SKM-1 treated with dmso at 0.1 percent for 144 hours (cell line): ENCODE measurements at regions not wholly inside any gene's neighbourhood (a gene's known extent, or its start where the extent isn't known, plus 50 kb on each side); places are given as distances from the start of the nearest gene placed in this dataset.
"Not testable (repeated sequence)": the region's sequence is repeated elsewhere in the genome, so short reads cannot be mapped to it uniquely, and the experiment has no call there.

ENCODE experiments used
- DNase-seq: peaks from one replicate; lab custom pipeline; 2025; ENCODE audit not compliant: unreplicated experiment; lab: John Stamatoyannopoulos, UW

- no peak for DNase-seq
Observed at GRCh38 chr5:114953565-114953964, 216.1 kb downstream of the TRIM36 start.

GRCh38 chr5:114952876-114953275 is 216.8 kb downstream of the TRIM36 start:
- no peak for DNase-seq

DNA sequence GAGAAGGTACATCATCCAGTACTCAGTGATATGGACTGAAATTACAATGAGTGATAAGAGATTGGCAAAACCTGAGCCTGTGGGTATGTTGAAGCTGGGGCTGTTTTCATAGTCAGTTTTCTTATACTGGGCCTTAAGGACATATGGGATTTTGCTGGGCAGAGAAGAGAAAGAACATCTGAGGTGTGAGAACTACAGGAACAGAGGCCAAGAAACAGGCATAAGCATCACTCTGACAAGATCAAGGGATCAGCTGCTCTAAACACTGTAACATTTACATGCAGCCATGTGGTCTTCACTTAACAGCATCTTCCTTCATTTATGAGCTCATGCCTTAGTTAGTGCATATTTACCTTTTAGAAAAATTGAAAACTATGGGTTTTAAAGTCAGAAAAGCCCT is 220.0 kb downstream of the TRIM36 start:
- no peak for DNase-seq

DNA sequence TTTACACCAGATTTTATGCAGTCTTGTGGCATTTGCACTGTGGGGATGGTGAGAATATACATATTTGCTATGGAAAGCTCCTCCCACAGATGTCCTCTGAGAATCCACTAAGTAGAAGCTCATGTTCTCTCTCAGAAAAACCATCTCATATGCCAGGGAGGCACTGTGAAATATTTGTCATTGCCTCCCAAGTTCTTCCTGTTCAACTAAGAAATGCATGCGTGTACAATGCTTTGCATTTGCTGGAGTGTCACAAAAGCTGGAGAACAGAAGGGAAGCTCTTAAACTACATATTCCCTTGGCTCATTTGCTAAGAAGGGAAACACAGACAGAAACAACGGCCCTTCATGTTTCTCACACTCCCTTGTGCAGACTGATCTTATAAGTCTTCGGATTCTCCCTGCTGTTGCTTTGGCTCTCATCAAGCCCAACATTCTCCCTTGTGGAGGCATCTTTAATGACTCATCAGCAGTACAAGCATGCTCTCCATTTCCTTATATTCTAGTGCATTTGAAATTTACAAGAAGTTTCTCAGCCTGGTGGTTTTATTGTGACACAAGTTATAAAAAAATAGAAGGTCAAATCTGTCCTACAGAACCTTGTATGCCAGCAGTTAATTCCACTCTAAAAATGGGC is 220.6 kb downstream of the TRIM36 start:
- DNase-seq: no peak

DNA sequence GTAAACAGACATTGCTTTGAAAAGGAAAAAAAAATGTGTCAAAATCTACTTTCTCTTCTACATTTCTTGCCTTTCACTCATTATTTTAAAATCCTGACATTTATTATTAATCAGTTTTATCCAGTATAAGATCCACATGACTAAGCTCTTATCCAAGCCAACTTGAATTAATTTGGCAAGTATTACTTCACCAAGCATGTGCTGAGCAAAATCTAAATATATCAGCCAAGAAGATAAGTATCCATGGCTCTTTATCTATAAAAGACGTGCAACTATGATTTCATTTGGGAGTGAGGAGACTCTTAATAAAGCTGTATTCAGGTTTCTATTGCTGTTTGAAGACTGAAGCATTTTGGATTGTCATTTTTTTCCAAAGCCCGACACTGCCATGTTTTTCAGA is 221.3 kb downstream of the TRIM36 start:
- DNase-seq: no peak

DNA sequence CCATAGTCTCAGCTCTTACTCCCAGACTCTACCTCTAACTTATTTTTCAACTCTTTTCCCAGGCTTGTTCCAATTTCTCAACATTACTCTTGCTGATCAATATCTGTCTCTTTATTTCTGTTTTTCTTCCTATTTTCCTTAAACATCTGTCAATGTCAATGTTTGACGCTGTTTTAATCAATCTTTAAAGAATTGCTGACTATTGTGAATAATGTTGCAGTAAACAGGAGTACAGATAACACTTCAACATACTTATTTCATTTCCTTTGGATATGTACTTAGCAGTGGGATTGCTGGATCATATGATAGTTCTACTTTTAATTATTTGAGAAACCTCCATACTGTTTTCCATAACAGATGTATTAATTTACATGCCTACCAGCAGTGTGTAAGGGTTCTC is 229.0 kb downstream of the TRIM36 start:
- DNase-seq: no peak

DNA sequence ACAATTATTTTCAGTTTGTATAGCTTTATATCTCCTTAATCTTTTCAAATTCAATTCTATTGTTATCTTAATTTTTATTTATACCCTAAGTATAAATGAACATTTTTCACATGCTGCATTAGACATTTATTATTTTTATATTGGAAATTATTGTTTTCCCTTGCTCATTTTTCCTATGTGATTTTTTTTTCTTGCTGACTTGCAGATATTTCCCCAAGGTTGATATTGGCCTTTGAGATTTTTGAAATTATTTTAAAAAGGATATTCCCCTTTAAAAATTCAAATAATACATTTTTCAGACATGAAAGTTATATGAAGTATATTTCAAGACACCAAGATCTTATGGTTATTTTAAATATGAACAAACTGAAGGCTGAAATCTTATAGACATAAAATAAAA is 234.2 kb downstream of the TRIM36 start:
- DNase-seq: no peak

GRCh38 chr5:114928644-114929462 is 240.9 kb downstream of the TRIM36 start:
- no peak for DNase-seq

GRCh38 chr5:114924769-114925168 is 244.9 kb downstream of the TRIM36 start:
- no peak for DNase-seq

DNA sequence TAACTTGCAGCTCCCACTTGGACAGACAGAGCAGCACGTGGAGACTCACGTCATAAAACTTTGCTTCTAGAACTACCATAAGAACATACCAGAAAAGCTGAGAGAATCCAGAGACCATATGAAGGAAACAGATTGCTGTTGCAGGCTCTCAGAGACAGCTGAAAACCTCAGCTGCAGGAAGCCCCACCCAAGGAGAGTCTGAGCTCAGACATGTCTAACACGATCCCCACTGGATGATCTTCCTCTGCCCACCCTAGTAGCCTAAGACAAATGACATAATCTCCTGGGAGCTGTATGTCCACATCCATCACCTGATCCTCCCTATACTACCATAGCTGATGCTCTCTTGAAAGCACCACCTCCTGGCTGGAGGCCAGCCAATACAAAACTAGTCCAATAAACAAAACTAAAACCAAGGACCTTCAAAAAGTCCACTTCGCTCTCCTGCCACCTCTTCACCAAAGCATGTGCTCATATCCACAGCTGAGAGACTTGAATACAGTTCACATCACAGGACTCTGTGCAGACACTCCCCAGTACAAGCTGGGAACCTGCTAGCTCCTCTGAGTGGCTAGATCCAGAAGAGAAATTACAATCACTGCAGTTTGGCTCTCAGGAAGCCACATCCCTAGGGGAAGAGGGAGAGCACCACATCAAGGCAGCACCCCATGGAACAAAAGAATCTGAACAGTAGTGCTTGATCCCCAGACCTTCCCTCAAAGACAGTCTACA is 257.4 kb downstream of the TRIM36 start:
- no peak for DNase-seq

GRCh38 chr5:114910727-114911126 is 259.0 kb downstream of the TRIM36 start:
- no peak for DNase-seq

DNA sequence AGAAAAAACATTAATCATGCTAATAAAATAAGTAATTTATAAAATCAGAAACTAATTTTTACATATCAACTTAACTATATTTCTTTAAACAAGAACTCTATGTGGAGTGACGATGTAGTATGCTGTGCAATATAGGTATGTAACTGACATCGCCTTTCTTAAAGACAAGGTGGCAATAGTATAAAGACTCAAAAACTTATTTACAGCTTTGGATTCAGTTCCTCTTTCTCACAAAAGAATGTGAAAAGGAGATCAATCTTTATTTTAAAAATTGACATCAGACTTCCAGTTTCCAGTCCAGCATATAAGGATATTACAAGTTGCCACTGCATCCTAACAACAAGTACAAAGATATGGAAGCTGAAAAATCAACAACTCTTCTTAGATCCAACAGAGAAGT is 260.3 kb downstream of the TRIM36 start:
- no peak for DNase-seq

DNA sequence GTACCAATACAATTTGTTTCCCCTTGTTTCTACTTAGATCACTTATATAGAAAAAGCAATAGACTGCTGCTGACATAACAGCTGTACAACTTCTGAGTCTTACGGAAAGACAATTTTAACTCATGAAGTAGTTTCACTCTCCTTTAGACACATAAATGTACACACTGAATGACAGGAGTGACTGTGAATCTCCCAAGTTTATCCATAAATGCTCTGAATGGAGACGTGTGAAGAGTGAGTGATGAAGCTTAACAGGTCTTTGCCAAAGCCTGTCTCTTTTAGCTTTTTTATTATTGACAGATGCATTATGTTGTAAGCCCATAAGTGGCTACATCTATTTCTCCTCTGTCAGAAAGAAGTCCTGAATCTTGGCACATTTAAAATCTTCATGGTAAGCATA is 265.9 kb downstream of the TRIM36 start:
- DNase-seq: no peak

- no peak for DNase-seq
Observed at GRCh38 chr5:114898602-114899001, 271.1 kb downstream of the TRIM36 start.

GRCh38 chr5:114883675-114884074 is 286.0 kb downstream of the TRIM36 start:
- no peak for DNase-seq

DNA sequence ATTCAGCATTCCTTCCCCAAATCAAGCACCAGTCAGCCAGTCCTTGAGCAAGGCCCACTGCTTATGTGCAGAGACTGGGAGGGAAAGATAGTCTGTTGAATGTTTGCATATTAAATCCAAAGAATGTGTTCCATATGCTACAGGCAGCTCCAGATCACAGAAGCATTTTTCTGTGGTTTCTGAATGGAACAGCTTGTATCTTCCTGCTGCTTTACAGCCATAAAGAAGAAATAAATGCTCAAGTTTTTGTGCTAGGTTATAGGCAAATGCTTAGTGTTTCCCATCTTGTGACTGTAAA is 310.3 kb downstream of the TRIM36 start:
- no peak for DNase-seq

- no peak for DNase-seq
Observed at GRCh38 chr5:114858665-114859437, 310.9 kb downstream of the TRIM36 start.

- DNase-seq: peak; percentile 95
Observed at GRCh38 chr5:114857941-114858551, 311.7 kb downstream of the TRIM36 start.

GRCh38 chr5:114844711-114845110 is 325.0 kb downstream of the TRIM36 start:
- DNase-seq: not testable (repeated sequence)

- no peak for DNase-seq
Observed at GRCh38 chr5:114839360-114839759, 330.3 kb downstream of the TRIM36 start.

DNA sequence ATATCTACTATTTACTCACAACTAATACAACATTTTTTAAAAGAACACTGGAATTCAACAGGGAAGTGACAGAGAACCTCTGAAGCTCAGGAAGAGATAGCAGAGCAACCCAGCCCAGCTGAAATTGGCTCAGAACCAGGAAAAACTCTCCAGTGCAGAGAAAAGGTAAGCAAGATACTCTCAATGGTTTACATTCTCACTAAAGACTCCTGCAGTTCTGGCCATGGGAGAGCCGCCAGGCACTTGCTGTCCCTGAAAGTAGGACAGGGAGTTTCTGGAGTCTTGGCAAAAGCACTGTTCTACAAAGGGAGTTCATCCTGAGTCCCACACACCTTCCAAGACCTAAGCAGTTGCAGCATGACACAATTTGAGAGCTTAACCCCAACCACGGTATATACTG is 330.8 kb downstream of the TRIM36 start:
- no peak for DNase-seq
